Endothelial cell of umbilical vein (primary cell): ENCODE measurements at regions not wholly inside any gene's neighbourhood (a gene's known extent, or its start where the extent isn't known, plus 50 kb on each side); places are given as distances from the start of the nearest gene placed in this dataset.

Source experiments
- BruUV-seq: library from RNA; stranded (reverse); fragments of 400-500 nt; replicated peaks from 2 replicates; lab custom pipeline; 2021; lab: Mats Ljungman, UMichigan
- CTCF ChIA-PET: fragments of 300-600, 350-600 bp; sonication (Branson Sonifier 250); formaldehyde crosslinking; loops from one replicate; lab custom pipeline; 2021; ENCODE audit warnings: antibody characterized with exemption, inconsistent platforms; lab: Charles Lee
- POLR2A ChIA-PET: fragments of 300-600, 350-600 bp; sonication (Branson Sonifier 250); formaldehyde crosslinking; loops from one replicate; lab custom pipeline; 2021; ENCODE audit warnings: antibody characterized with exemption, inconsistent platforms; lab: Charles Lee
- DNase-seq: peaks from one replicate; pipeline ENCODE4 v3.0.0-alpha.2; 2011; ENCODE audit warnings: low read depth, low spot score
- FAIRE-seq: peaks from 2 replicates; lab custom pipeline; 2011; peaks lifted over from hg19 to GRCh38; lab: Jason Lieb, UNC
- H2AFZ ChIP-seq: 2 replicates; pipeline ENCODE4 v1.6.0; 2012; ENCODE audit warnings: low read depth, low read length, control low read depth, inconsistent platforms
- H3K27ac ChIP-seq: 2 replicates; pipeline ENCODE4 v1.5.1; 2011; ENCODE audit warnings: low read depth, mild to moderate bottlenecking, control low read depth, low read length, moderate library complexity; ENCODE audit not compliant: insufficient read depth
- H3K27me3 ChIP-seq, 2 experiments: 2 replicates each; pipeline versions ENCODE4 v1.6.0 to v1.6.1; 2011; ENCODE audit warnings: low read length in 2 of 2, mixed read lengths in 1 of 2; ENCODE audit not compliant: control insufficient read depth in 2 of 2, insufficient read depth in 2 of 2
- H3K36me3 ChIP-seq, 2 experiments: 2 replicates in 1 of 2; 3 replicates in 1 of 2; pipeline ENCODE4 v1.5.1; 2011; ENCODE audit warnings: low read length in 2 of 2, mild to moderate bottlenecking in 1 of 2, moderate library complexity in 1 of 2; ENCODE audit not compliant: control insufficient read depth in 2 of 2, insufficient read depth in 2 of 2; ENCODE audit errors: extremely low read depth in 1 of 2
- H3K4me1 ChIP-seq: 3 replicates; pipeline ENCODE4 v1.5.1; 2011; ENCODE audit warnings: mild to moderate bottlenecking, low read length; ENCODE audit not compliant: control insufficient read depth, insufficient read depth; ENCODE audit errors: extremely low read depth
- H3K4me2 ChIP-seq: 2 replicates; pipeline ENCODE4 v1.6.1; 2011; ENCODE audit warnings: low read length, control low read depth, mixed read lengths; ENCODE audit not compliant: insufficient read depth
- H3K4me3 ChIP-seq, 3 experiments: fragments of 200-600 bp in 1 of 3; sonication (generic), shearing (Covaris generic) in 1 of 3; replicated peaks in 1 of 3; 2 replicates each; pipeline ENCODE4 v1.5.1; 2011 to 2016; ENCODE audit warnings: control low read depth in 3 of 3, low read length in 3 of 3, mild to moderate bottlenecking in 2 of 3, inconsistent platforms in 1 of 3, low read depth in 1 of 3, moderate library complexity in 1 of 3; ENCODE audit not compliant: insufficient read depth in 1 of 3
- H3K79me2 ChIP-seq: 2 replicates; pipeline ENCODE4 v1.6.0; 2012; ENCODE audit warnings: low read length, inconsistent platforms; ENCODE audit not compliant: control insufficient read depth, insufficient read depth
- H3K9ac ChIP-seq: replicated peaks from 2 replicates; pipeline ENCODE3; 2011; ENCODE audit warnings: low read length, control low read depth; ENCODE audit not compliant: insufficient read depth; ENCODE audit errors: extremely low read depth
- H3K9me1 ChIP-seq: replicated peaks from 3 replicates; pipeline ENCODE4 v1.6.0; 2011; ENCODE audit warnings: mild to moderate bottlenecking, low read length; ENCODE audit not compliant: control insufficient read depth, insufficient read depth; ENCODE audit errors: extremely low read depth
- H3K9me3 ChIP-seq: replicated peaks from 2 replicates; pipeline ENCODE4 v1.5.1; 2012; ENCODE audit warnings: low read length, inconsistent platforms; ENCODE audit not compliant: control insufficient read depth, insufficient read depth
- H4K20me1 ChIP-seq: replicated peaks from 2 replicates; pipeline ENCODE3; 2011; ENCODE audit warnings: mild to moderate bottlenecking, low read length; ENCODE audit not compliant: control insufficient read depth, insufficient read depth; ENCODE audit errors: extremely low read depth
- EZH2 ChIP-seq: IDR thresholded peaks from 2 replicates; pipeline ENCODE4 v1.6.1; 2012; ENCODE audit warnings: borderline replicate concordance, low read depth, mild to moderate bottlenecking, moderate library complexity, low read length, inconsistent platforms; ENCODE audit not compliant: severe bottlenecking
- FOS ChIP-seq: IDR thresholded peaks from 2 replicates; pipeline ENCODE4 v1.6.1; 2011; ENCODE audit warnings: mild to moderate bottlenecking, low read length, moderate library complexity, borderline replicate concordance; ENCODE audit not compliant: insufficient read depth
- GATA2 ChIP-seq: IDR thresholded peaks from 2 replicates; pipeline ENCODE4 v1.7.0; 2011; ENCODE audit warnings: low read depth, mild to moderate bottlenecking, moderate library complexity, mixed read lengths, low read length; ENCODE audit not compliant: insufficient read length, insufficient read depth
- JUN ChIP-seq: IDR thresholded peaks from 2 replicates; pipeline ENCODE4 v1.6.1; 2011; ENCODE audit warnings: borderline replicate concordance, low read depth; ENCODE audit not compliant: insufficient read length, insufficient read depth
- MYC ChIP-seq: IDR thresholded peaks from one replicate; pipeline ENCODE4 v1.6.1; 2011; ENCODE audit warnings: mild to moderate bottlenecking, low read depth, low read length
- POLR2A ChIP-seq: IDR thresholded peaks from 2 replicates; pipeline ENCODE4 v1.6.1; 2012; ENCODE audit warnings: low read depth, mild to moderate bottlenecking, control low read depth, low read length
- POLR2AphosphoS5 ChIP-seq: IDR thresholded peaks from 2 replicates; pipeline ENCODE4 v1.6.1; 2012; ENCODE audit warnings: low read depth, mild to moderate bottlenecking, control low read depth, low read length, moderate library complexity; ENCODE audit not compliant: insufficient read depth
- dilution Hi-C: fragments of 300-500 bp; cut with MboI; formaldehyde crosslinking; loops from one replicate; pipeline ENCODE4 v1.15.0; 2019; ENCODE audit warnings: low sequenced_read_pairs; ENCODE audit not compliant: extremely low pct_ligation_motif_present
- intact Hi-C: fragments of 100-400 bp; cut with micrococcal nuclease; formaldehyde crosslinking; loops from one replicate; pipeline ENCODE4 v1.10.0; 2022
- TF ChIP-seq, protein P1 (sequence below), 2 donors: IDR thresholded peaks; 1 replicate in 1 of 2; 2 replicates in 1 of 2; pipeline ENCODE4 v1.5.1; 2011; ENCODE audit warnings: low read length in 2 of 2, mild to moderate bottlenecking in 2 of 2, moderate library complexity in 2 of 2, control low read depth in 1 of 2, inconsistent platforms in 1 of 2, low read depth in 1 of 2; ENCODE audit not compliant: insufficient read depth in 1 of 2; ENCODE audit errors: extremely low read depth in 1 of 2
- TF ChIP-seq, protein P2 (sequence below): IDR thresholded peaks from 2 replicates; pipeline ENCODE4 v1.6.1; 2011; ENCODE audit not compliant: insufficient read depth, insufficient read length

DNA sequence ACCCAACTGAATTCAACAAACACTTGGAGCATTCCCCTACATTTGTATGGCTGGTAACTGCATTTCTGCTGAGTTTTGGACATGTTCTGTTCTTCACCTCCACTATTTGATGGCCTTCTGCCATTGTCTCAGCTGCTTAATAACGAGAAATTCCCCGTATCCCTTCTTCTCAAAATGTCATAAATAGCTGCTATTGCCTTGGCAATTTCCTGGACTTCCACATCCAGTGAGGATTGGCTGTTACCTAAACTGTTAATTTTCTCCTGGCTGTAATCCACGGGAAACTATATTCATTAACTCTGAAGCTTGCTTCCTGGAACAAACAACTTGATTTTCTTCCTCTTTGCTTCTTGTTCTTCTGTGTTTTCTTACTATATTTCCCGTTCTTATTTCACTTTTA, 69.5 kb upstream of the TDRD3 start:
- Histone ChIP-seq H3K36me3 (no peaks in the 10 kb centered on the region), H3K9me3 (no peaks in the 10 kb centered on the region), H3K4me2 (no peak overlapping the region), H3K79me2 (no peaks in the 10 kb centered on the region), H3K9ac (no peak overlapping the region), H3K27me3 (peaks cover 0 to 1% of the 10 kb centered on the region in 2 experiments), H3K27ac (no peak overlapping the region), H3K4me1 (peaks cover 5% of the 10 kb centered on the region), H2AFZ (peak overlapping the region; percentile 90), H4K20me1 (no peaks in the 10 kb centered on the region), H3K4me3 (no peak overlapping the region), H3K9me1 (no peaks in the 10 kb centered on the region)
- dilution Hi-C loops (no loop called here), intact Hi-C loops (no loop called here)
- DNase-seq (peak; percentile 11), FAIRE-seq (peak; percentile 44)
- no TSS peak for BruUV-seq
- CTCF ChIA-PET, result interaction anchor here (0.7 to 4.4 kb wide), 7 partner anchors 8 to 646 kb away, joined by 3 to 24 read pairs (median 4); no protein-coding TSS in a partner anchor
- POLR2A ChIA-PET, result no interaction called here
- TF ChIP-seq, protein P1, sequence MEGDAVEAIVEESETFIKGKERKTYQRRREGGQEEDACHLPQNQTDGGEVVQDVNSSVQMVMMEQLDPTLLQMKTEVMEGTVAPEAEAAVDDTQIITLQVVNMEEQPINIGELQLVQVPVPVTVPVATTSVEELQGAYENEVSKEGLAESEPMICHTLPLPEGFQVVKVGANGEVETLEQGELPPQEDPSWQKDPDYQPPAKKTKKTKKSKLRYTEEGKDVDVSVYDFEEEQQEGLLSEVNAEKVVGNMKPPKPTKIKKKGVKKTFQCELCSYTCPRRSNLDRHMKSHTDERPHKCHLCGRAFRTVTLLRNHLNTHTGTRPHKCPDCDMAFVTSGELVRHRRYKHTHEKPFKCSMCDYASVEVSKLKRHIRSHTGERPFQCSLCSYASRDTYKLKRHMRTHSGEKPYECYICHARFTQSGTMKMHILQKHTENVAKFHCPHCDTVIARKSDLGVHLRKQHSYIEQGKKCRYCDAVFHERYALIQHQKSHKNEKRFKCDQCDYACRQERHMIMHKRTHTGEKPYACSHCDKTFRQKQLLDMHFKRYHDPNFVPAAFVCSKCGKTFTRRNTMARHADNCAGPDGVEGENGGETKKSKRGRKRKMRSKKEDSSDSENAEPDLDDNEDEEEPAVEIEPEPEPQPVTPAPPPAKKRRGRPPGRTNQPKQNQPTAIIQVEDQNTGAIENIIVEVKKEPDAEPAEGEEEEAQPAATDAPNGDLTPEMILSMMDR (IDR thresholded peaks at IDR 0.05; ENCODE audit: extremely low read depth in 1 of 2, insufficient read depth in 1 of 2, low read depth in 1 of 2, low read length in 2 of 2), result no peak
- TF ChIP-seq JUN (no peak), MYC (no peak), GATA2 (no peak), POLR2AphosphoS5 (no peak), FOS (no peak), POLR2A (no peak), EZH2 (no peak)
- TF ChIP-seq, protein P2, sequence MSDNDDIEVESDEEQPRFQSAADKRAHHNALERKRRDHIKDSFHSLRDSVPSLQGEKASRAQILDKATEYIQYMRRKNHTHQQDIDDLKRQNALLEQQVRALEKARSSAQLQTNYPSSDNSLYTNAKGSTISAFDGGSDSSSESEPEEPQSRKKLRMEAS, result no peak
